ENCODE measurements at regions not wholly inside any gene's neighbourhood (a gene's known extent, or its start where the extent isn't known, plus 50 kb on each side); places are given as distances from the start of the nearest gene placed in this dataset.

DNA sequence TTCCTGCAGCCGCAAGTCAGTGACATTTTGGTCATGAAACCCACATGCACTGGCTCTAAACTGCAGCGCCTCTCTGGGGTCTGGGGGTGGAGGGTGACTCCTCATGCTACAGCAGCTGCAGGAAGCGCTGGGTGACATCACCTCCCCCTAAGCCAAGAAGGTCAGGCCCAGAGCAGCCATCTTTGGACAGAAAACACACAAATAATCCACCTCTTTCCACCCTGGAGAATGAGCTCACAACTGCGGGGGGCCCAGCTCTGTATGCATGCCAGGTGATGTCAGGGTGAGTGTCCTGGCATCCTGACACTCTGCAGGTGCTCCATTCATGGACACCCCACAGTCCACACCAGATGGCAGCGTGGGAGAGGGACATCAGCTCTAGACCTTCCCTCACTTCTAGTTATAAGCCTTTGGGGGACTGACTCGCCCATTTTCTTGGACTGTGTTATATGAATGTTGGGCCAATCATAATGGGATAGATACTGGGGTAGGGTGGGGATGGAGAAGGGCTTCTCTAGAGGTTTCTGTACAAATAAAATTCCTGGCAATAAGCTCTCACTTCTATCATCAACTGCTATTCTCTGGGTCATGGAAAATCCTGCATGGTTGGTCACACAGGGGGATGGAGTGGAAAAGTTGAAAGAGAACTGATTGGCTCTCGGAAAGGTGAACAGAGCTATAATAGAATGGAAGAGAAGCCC is 70.7 kb upstream of the THBS1 start:
- no peak for TF ChIP-seq POLR2A (IDR thresholded peaks at IDR 0.05)
- TF ChIP-seq CTCF (IDR thresholded peaks at IDR 0.05) = no peak

All from lower leg skin (tissue), 3 donors.